LHCN-M2 (cell line): ENCODE measurements at regions not wholly inside any gene's neighbourhood (a gene's known extent, or its start where the extent isn't known, plus 50 kb on each side); places are given as distances from the start of the nearest gene placed in this dataset.
A peak's percentile ranks its signal among the peaks of the same experiment; 100 is the strongest.
"Not testable (repeated sequence)": the region's sequence is repeated elsewhere in the genome, so short reads cannot be mapped to it uniquely, and the experiment has no call there.

Experiments used
- DNase-seq: peaks from one replicate; pipeline ENCODE4 v3.0.0-alpha.2; 2012; ENCODE audit warnings: low read depth

GRCh38 chr7:111676167-111676566 lies 113.9 kb upstream of the IMMP2L start:
- no peak for DNase-seq

- no peak for DNase-seq
Measured at GRCh38 chr7:111672901-111673300, 110.6 kb upstream of the IMMP2L start.

- no peak for DNase-seq
Measured at GRCh38 chr7:111671927-111672326, 109.6 kb upstream of the IMMP2L start.

- no peak for DNase-seq
Measured at GRCh38 chr7:111668711-111669110, 106.4 kb upstream of the IMMP2L start.

- DNase-seq: no peak
Measured at GRCh38 chr7:111667488-111667887, 105.2 kb upstream of the IMMP2L start.

GRCh38 chr7:111666260-111666659 lies 104.0 kb upstream of the IMMP2L start:
- DNase-seq: no peak

GRCh38 chr7:111663771-111664170 lies 101.5 kb upstream of the IMMP2L start:
- DNase-seq: no peak

- DNase-seq: no peak
Measured at GRCh38 chr7:111662386-111662785, 100.1 kb upstream of the IMMP2L start.

GRCh38 chr7:111660478-111660877 lies 98.2 kb upstream of the IMMP2L start:
- no peak for DNase-seq

GRCh38 chr7:111658546-111658945 lies 96.3 kb upstream of the IMMP2L start:
- DNase-seq: no peak

GRCh38 chr7:111657018-111657417 lies 94.7 kb upstream of the IMMP2L start:
- DNase-seq: no peak

- DNase-seq: no peak
Measured at GRCh38 chr7:111654343-111654742, 92.1 kb upstream of the IMMP2L start.

- DNase-seq: no peak
Measured at GRCh38 chr7:111653846-111654245, 91.6 kb upstream of the IMMP2L start.

GRCh38 chr7:111650456-111650999 lies 88.2 kb upstream of the IMMP2L start:
- DNase-seq: peak; percentile 32

- no peak for DNase-seq
Measured at GRCh38 chr7:111647881-111648280, 85.6 kb upstream of the IMMP2L start.

- DNase-seq: not testable (repeated sequence)
Measured at GRCh38 chr7:111644595-111644994, 82.3 kb upstream of the IMMP2L start.

- DNase-seq: no peak
Measured at GRCh38 chr7:111642373-111642772, 80.1 kb upstream of the IMMP2L start.

- no peak for DNase-seq
Measured at GRCh38 chr7:111640416-111640815, 78.1 kb upstream of the IMMP2L start.

- DNase-seq: no peak
Measured at GRCh38 chr7:111639934-111640333, 77.6 kb upstream of the IMMP2L start.

GRCh38 chr7:111638078-111638477 lies 75.8 kb upstream of the IMMP2L start:
- peak; percentile 22 for DNase-seq

- DNase-seq: no peak
Measured at GRCh38 chr7:111633878-111634277, 71.6 kb upstream of the IMMP2L start.

- DNase-seq: no peak
Measured at GRCh38 chr7:111630862-111631261, 68.6 kb upstream of the IMMP2L start.

GRCh38 chr7:111622084-111622483 lies 59.8 kb upstream of the IMMP2L start:
- DNase-seq: no peak
